ENCODE measurements at regions not wholly inside any gene's neighbourhood (a gene's known extent, or its start where the extent isn't known, plus 50 kb on each side); places are given as distances from the start of the nearest gene placed in this dataset.

GRCh38 chr5:98205691-98206461 is 567.6 kb upstream of the RGMB start:
- no peak for DNase-seq (ENCODE audit: low spot score)
- H3K36me3 Mint-ChIP-seq (ENCODE audit: low read depth), result no peaks in the 10 kb centered on the region
- H3K27me3 Mint-ChIP-seq (ENCODE audit: low read depth), result no peaks in the 10 kb centered on the region
- H3K9me3 Mint-ChIP-seq (ENCODE audit: low read depth), result peaks cover 4% of the 10 kb centered on the region
- no peak overlapping the region for H3K4me3 Mint-ChIP-seq (ENCODE audit: unreplicated experiment)
- no peak overlapping the region for H3K27ac Mint-ChIP-seq (ENCODE audit: unreplicated experiment)
- TF ChIP-seq, protein P1, sequence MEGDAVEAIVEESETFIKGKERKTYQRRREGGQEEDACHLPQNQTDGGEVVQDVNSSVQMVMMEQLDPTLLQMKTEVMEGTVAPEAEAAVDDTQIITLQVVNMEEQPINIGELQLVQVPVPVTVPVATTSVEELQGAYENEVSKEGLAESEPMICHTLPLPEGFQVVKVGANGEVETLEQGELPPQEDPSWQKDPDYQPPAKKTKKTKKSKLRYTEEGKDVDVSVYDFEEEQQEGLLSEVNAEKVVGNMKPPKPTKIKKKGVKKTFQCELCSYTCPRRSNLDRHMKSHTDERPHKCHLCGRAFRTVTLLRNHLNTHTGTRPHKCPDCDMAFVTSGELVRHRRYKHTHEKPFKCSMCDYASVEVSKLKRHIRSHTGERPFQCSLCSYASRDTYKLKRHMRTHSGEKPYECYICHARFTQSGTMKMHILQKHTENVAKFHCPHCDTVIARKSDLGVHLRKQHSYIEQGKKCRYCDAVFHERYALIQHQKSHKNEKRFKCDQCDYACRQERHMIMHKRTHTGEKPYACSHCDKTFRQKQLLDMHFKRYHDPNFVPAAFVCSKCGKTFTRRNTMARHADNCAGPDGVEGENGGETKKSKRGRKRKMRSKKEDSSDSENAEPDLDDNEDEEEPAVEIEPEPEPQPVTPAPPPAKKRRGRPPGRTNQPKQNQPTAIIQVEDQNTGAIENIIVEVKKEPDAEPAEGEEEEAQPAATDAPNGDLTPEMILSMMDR (IDR thresholded peaks at IDR 0.05), result no peak
- H3K4me1 Mint-ChIP-seq (ENCODE audit: low read depth), result peaks cover 10% of the 10 kb centered on the region

- H3K4me3 Mint-ChIP-seq (ENCODE audit: unreplicated experiment), result no peak overlapping the region
Measured at GRCh38 chr5:98206566-98206965, 566.9 kb upstream of the RGMB start.

GRCh38 chr5:98209418-98209817 is 564.0 kb upstream of the RGMB start:
- peaks cover 9% of the 10 kb centered on the region for H3K4me1 Mint-ChIP-seq (ENCODE audit: low read depth)
- H3K4me3 Mint-ChIP-seq (ENCODE audit: unreplicated experiment), result no peak overlapping the region
- H3K36me3 Mint-ChIP-seq (ENCODE audit: low read depth), result no peaks in the 10 kb centered on the region
- DNase-seq (ENCODE audit: low spot score), result no peak
- no peak overlapping the region for H3K27ac Mint-ChIP-seq (ENCODE audit: unreplicated experiment)
- H3K27me3 Mint-ChIP-seq (ENCODE audit: low read depth), result no peaks in the 10 kb centered on the region
- TF ChIP-seq, protein P1 (IDR thresholded peaks at IDR 0.05), result no peak
- H3K9me3 Mint-ChIP-seq (ENCODE audit: low read depth), result peaks cover under 1% of the 10 kb centered on the region

More at GRCh38 chr5:98206566-98206965, 566.9 kb upstream of the RGMB start:
- H3K36me3 Mint-ChIP-seq (ENCODE audit: low read depth), result no peaks in the 10 kb centered on the region
- H3K27ac Mint-ChIP-seq (ENCODE audit: unreplicated experiment), result no peak overlapping the region
- no peak for DNase-seq (ENCODE audit: low spot score)
- H3K9me3 Mint-ChIP-seq (ENCODE audit: low read depth), result peaks cover 4% of the 10 kb centered on the region
- TF ChIP-seq, protein P1 (IDR thresholded peaks at IDR 0.05), result no peak
- H3K4me1 Mint-ChIP-seq (ENCODE audit: low read depth), result peaks cover 6% of the 10 kb centered on the region
- H3K27me3 Mint-ChIP-seq (ENCODE audit: low read depth), result no peaks in the 10 kb centered on the region

DNA sequence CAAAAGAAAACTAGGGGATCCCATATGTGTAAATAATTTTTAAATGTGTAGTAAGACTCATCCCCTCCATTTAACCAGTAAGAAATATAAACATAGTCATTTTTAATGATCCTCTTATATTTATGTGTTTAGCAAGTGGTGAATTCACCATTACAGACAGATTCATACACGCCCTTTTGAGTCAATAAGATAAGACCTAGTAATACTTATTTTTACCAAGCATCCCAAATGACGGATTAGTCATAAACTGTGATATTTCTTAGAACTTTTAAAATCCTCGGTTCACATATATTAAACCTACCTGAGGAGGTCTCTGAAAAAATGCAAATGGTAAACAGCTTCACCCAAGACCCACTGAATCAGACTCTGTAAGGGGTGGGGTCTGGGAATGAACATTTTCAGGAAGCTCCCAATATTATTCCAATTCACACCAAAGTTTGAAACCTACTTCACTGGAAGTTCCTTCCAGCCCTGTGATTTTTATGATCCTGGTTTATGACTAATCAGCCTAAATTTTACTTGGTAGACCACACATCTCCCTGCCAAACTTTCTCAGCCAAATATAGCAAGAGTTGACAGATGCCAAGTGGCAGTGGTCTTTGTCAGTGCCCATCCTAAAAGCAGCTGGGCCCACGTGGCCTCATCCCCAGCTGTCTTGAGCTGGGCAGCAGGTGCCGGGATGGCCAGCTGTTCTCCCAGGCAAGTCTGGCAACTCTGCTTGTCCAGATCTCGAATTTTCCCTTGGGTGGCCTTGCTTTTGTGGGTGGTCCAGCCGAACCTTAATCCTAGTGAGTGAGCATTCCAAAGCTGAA is 559.0 kb upstream of the RGMB start:
- TF ChIP-seq, protein P1 (IDR thresholded peaks at IDR 0.05), result no peak
- peak; percentile 15 for DNase-seq (ENCODE audit: low spot score)
- H3K27me3 Mint-ChIP-seq (ENCODE audit: low read depth), result no peaks in the 10 kb centered on the region
- H3K36me3 Mint-ChIP-seq (ENCODE audit: low read depth), result no peaks in the 10 kb centered on the region
- peaks cover 17% of the 10 kb centered on the region for H3K4me1 Mint-ChIP-seq (ENCODE audit: low read depth)
- H3K4me3 Mint-ChIP-seq (ENCODE audit: unreplicated experiment), result no peak overlapping the region
- no peaks in the 10 kb centered on the region for H3K9me3 Mint-ChIP-seq (ENCODE audit: low read depth)
- H3K27ac Mint-ChIP-seq (ENCODE audit: unreplicated experiment), result no peak overlapping the region

DNA sequence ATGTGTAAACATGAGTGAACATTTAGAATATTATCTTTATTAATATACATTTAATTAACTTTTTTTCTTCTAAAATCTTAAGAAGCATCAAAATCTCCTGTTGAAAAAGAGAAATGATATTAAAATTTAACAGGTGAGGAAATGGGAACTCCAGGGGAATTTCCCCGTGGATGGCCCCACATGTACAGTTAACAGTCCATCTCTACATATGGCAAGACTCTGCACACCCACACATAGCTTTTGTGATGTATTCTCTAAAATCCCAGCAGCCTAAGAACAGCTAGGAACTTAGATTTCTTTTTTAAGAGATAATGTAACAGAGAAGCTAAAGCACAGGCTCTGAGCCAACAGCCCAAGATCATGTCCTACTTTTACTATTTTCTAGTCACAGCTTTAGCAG is 556.3 kb upstream of the RGMB start:
- Mint-ChIP-seq H3K27me3 (ENCODE audit: low read depth) (no peaks in the 10 kb centered on the region), H3K4me3 (ENCODE audit: unreplicated experiment) (no peak overlapping the region), H3K9me3 (ENCODE audit: low read depth) (no peaks in the 10 kb centered on the region), H3K4me1 (ENCODE audit: low read depth) (peaks cover 19% of the 10 kb centered on the region), H3K36me3 (ENCODE audit: low read depth) (no peaks in the 10 kb centered on the region), H3K27ac (ENCODE audit: unreplicated experiment) (no peak overlapping the region)
- no peak for DNase-seq (ENCODE audit: low spot score)
- TF ChIP-seq, protein P1 (IDR thresholded peaks at IDR 0.05), result no peak

Data from chondrocyte (in vitro differentiated cells).